ENCODE measurements at regions not wholly inside any gene's neighbourhood (a gene's known extent, or its start where the extent isn't known, plus 50 kb on each side); places are given as distances from the start of the nearest gene placed in this dataset.
"Not testable (repeated sequence)": the region's sequence is repeated elsewhere in the genome, so short reads cannot be mapped to it uniquely, and the experiment has no call there.

- DNase-seq = no peak
Observed at GRCh38 chr1:242610209-242610608, 85.7 kb upstream of the PLD5 start.

- no peak for DNase-seq
Observed at GRCh38 chr1:242605521-242605920, 81.0 kb upstream of the PLD5 start.

- DNase-seq = no peak
Observed at GRCh38 chr1:242602001-242602400, 77.5 kb upstream of the PLD5 start.

- DNase-seq = not testable (repeated sequence)
Observed at GRCh38 chr1:242593756-242594155, 69.3 kb upstream of the PLD5 start.

GRCh38 chr1:242586360-242586680, 61.8 kb upstream of the PLD5 start:
- no peak for DNase-seq

GRCh38 chr1:242585616-242586359, 61.3 kb upstream of the PLD5 start:
- DNase-seq = no peak

GRCh38 chr1:242582669-242583068, 58.2 kb upstream of the PLD5 start:
- DNase-seq = no peak

GRCh38 chr1:242579528-242580235, 55.2 kb upstream of the PLD5 start:
- DNase-seq = no peak

All from cerebellar nuclear complex (tissue), 1 donor.